Endothelial cell of umbilical vein (primary cell): ENCODE measurements at regions not wholly inside any gene's neighbourhood (a gene's known extent, or its start where the extent isn't known, plus 50 kb on each side); places are given as distances from the start of the nearest gene placed in this dataset.

Source experiments
- BruUV-seq: library from RNA; stranded (reverse); fragments of 400-500 nt; replicated peaks from 2 replicates; lab custom pipeline; 2021; lab: Mats Ljungman, UMichigan
- CTCF ChIA-PET: fragments of 300-600, 350-600 bp; sonication (Branson Sonifier 250); formaldehyde crosslinking; loops from one replicate; lab custom pipeline; 2021; ENCODE audit warnings: antibody characterized with exemption, inconsistent platforms; lab: Charles Lee
- POLR2A ChIA-PET: fragments of 300-600, 350-600 bp; sonication (Branson Sonifier 250); formaldehyde crosslinking; loops from one replicate; lab custom pipeline; 2021; ENCODE audit warnings: antibody characterized with exemption, inconsistent platforms; lab: Charles Lee
- DNase-seq: peaks from one replicate; pipeline ENCODE4 v3.0.0-alpha.2; 2011; ENCODE audit warnings: low read depth, low spot score
- FAIRE-seq: peaks from 2 replicates; lab custom pipeline; 2011; peaks lifted over from hg19 to GRCh38; lab: Jason Lieb, UNC
- H2AFZ ChIP-seq: 2 replicates; pipeline ENCODE4 v1.6.0; 2012; ENCODE audit warnings: low read depth, low read length, control low read depth, inconsistent platforms
- H3K27ac ChIP-seq: 2 replicates; pipeline ENCODE4 v1.5.1; 2011; ENCODE audit warnings: low read depth, mild to moderate bottlenecking, control low read depth, low read length, moderate library complexity; ENCODE audit not compliant: insufficient read depth
- H3K27me3 ChIP-seq, 2 experiments: 2 replicates each; pipeline versions ENCODE4 v1.6.0 to v1.6.1; 2011; ENCODE audit warnings: low read length in 2 of 2, mixed read lengths in 1 of 2; ENCODE audit not compliant: control insufficient read depth in 2 of 2, insufficient read depth in 2 of 2
- H3K36me3 ChIP-seq, 2 experiments: 2 replicates in 1 of 2; 3 replicates in 1 of 2; pipeline ENCODE4 v1.5.1; 2011; ENCODE audit warnings: low read length in 2 of 2, mild to moderate bottlenecking in 1 of 2, moderate library complexity in 1 of 2; ENCODE audit not compliant: control insufficient read depth in 2 of 2, insufficient read depth in 2 of 2; ENCODE audit errors: extremely low read depth in 1 of 2
- H3K4me1 ChIP-seq: 3 replicates; pipeline ENCODE4 v1.5.1; 2011; ENCODE audit warnings: mild to moderate bottlenecking, low read length; ENCODE audit not compliant: control insufficient read depth, insufficient read depth; ENCODE audit errors: extremely low read depth
- H3K4me2 ChIP-seq: 2 replicates; pipeline ENCODE4 v1.6.1; 2011; ENCODE audit warnings: low read length, control low read depth, mixed read lengths; ENCODE audit not compliant: insufficient read depth
- H3K4me3 ChIP-seq, 3 experiments: fragments of 200-600 bp in 1 of 3; sonication (generic), shearing (Covaris generic) in 1 of 3; replicated peaks in 1 of 3; 2 replicates each; pipeline ENCODE4 v1.5.1; 2011 to 2016; ENCODE audit warnings: control low read depth in 3 of 3, low read length in 3 of 3, mild to moderate bottlenecking in 2 of 3, inconsistent platforms in 1 of 3, low read depth in 1 of 3, moderate library complexity in 1 of 3; ENCODE audit not compliant: insufficient read depth in 1 of 3
- H3K79me2 ChIP-seq: 2 replicates; pipeline ENCODE4 v1.6.0; 2012; ENCODE audit warnings: low read length, inconsistent platforms; ENCODE audit not compliant: control insufficient read depth, insufficient read depth
- H3K9ac ChIP-seq: replicated peaks from 2 replicates; pipeline ENCODE3; 2011; ENCODE audit warnings: low read length, control low read depth; ENCODE audit not compliant: insufficient read depth; ENCODE audit errors: extremely low read depth
- H3K9me1 ChIP-seq: replicated peaks from 3 replicates; pipeline ENCODE4 v1.6.0; 2011; ENCODE audit warnings: mild to moderate bottlenecking, low read length; ENCODE audit not compliant: control insufficient read depth, insufficient read depth; ENCODE audit errors: extremely low read depth
- H3K9me3 ChIP-seq: replicated peaks from 2 replicates; pipeline ENCODE4 v1.5.1; 2012; ENCODE audit warnings: low read length, inconsistent platforms; ENCODE audit not compliant: control insufficient read depth, insufficient read depth
- H4K20me1 ChIP-seq: replicated peaks from 2 replicates; pipeline ENCODE3; 2011; ENCODE audit warnings: mild to moderate bottlenecking, low read length; ENCODE audit not compliant: control insufficient read depth, insufficient read depth; ENCODE audit errors: extremely low read depth
- CTCF ChIP-seq, 2 donors: IDR thresholded peaks; 1 replicate in 1 of 2; 2 replicates in 1 of 2; pipeline ENCODE4 v1.5.1; 2011; ENCODE audit warnings: low read length in 2 of 2, mild to moderate bottlenecking in 2 of 2, moderate library complexity in 2 of 2, control low read depth in 1 of 2, inconsistent platforms in 1 of 2, low read depth in 1 of 2; ENCODE audit not compliant: insufficient read depth in 1 of 2; ENCODE audit errors: extremely low read depth in 1 of 2
- EZH2 ChIP-seq: IDR thresholded peaks from 2 replicates; pipeline ENCODE4 v1.6.1; 2012; ENCODE audit warnings: borderline replicate concordance, low read depth, mild to moderate bottlenecking, moderate library complexity, low read length, inconsistent platforms; ENCODE audit not compliant: severe bottlenecking
- FOS ChIP-seq: IDR thresholded peaks from 2 replicates; pipeline ENCODE4 v1.6.1; 2011; ENCODE audit warnings: mild to moderate bottlenecking, low read length, moderate library complexity, borderline replicate concordance; ENCODE audit not compliant: insufficient read depth
- GATA2 ChIP-seq: IDR thresholded peaks from 2 replicates; pipeline ENCODE4 v1.7.0; 2011; ENCODE audit warnings: low read depth, mild to moderate bottlenecking, moderate library complexity, mixed read lengths, low read length; ENCODE audit not compliant: insufficient read length, insufficient read depth
- JUN ChIP-seq: IDR thresholded peaks from 2 replicates; pipeline ENCODE4 v1.6.1; 2011; ENCODE audit warnings: borderline replicate concordance, low read depth; ENCODE audit not compliant: insufficient read length, insufficient read depth
- MYC ChIP-seq: IDR thresholded peaks from one replicate; pipeline ENCODE4 v1.6.1; 2011; ENCODE audit warnings: mild to moderate bottlenecking, low read depth, low read length
- POLR2A ChIP-seq: IDR thresholded peaks from 2 replicates; pipeline ENCODE4 v1.6.1; 2012; ENCODE audit warnings: low read depth, mild to moderate bottlenecking, control low read depth, low read length
- POLR2AphosphoS5 ChIP-seq: IDR thresholded peaks from 2 replicates; pipeline ENCODE4 v1.6.1; 2012; ENCODE audit warnings: low read depth, mild to moderate bottlenecking, control low read depth, low read length, moderate library complexity; ENCODE audit not compliant: insufficient read depth
- dilution Hi-C: fragments of 300-500 bp; cut with MboI; formaldehyde crosslinking; loops from one replicate; pipeline ENCODE4 v1.15.0; 2019; ENCODE audit warnings: low sequenced_read_pairs; ENCODE audit not compliant: extremely low pct_ligation_motif_present
- intact Hi-C: fragments of 100-400 bp; cut with micrococcal nuclease; formaldehyde crosslinking; loops from one replicate; pipeline ENCODE4 v1.10.0; 2022
- TF ChIP-seq, protein P1 (sequence below): IDR thresholded peaks from 2 replicates; pipeline ENCODE4 v1.6.1; 2011; ENCODE audit not compliant: insufficient read depth, insufficient read length

DNA sequence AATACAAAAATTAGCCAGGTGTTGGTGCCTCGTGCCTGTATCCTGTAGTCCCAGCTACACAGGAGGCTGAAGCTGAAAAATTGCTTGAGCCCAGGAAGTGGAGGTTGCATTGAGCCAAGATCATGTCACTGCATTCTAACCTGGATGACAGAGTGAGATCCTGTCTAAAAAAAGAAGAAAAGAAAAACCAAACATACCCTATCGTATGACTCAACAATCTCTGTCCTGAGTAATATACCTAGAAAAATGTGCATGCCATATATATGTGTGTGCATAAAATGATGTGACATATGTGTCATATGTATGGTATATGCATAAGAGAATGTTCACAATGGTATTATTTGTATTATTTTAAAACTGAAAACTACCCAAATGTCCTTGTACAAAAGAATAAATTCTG lies 261.5 kb upstream of the CLEC14A start:
- Histone ChIP-seq H3K9me1 (no peaks in the 10 kb centered on the region), H3K36me3 (no peaks in the 10 kb centered on the region), H3K79me2 (no peaks in the 10 kb centered on the region), H3K4me2 (no peak overlapping the region), H2AFZ (no peak overlapping the region), H4K20me1 (no peaks in the 10 kb centered on the region), H3K9me3 (no peaks in the 10 kb centered on the region), H3K9ac (no peak overlapping the region), H3K4me1 (no peaks in the 10 kb centered on the region), H3K27ac (no peak overlapping the region), H3K4me3 (no peak overlapping the region), H3K27me3 (no peaks in the 10 kb centered on the region)
- intact Hi-C loops (no loop called here), dilution Hi-C loops (no loop called here)
- CTCF ChIA-PET, result no interaction called here
- TF ChIP-seq GATA2 (no peak), JUN (no peak), CTCF (IDR thresholded peaks at IDR 0.05; ENCODE audit: extremely low read depth in 1 of 2, insufficient read depth in 1 of 2, low read depth in 1 of 2, low read length in 2 of 2) (no peak), POLR2AphosphoS5 (no peak), FOS (no peak), POLR2A (no peak), MYC (no peak), EZH2 (no peak)
- TF ChIP-seq, protein P1, sequence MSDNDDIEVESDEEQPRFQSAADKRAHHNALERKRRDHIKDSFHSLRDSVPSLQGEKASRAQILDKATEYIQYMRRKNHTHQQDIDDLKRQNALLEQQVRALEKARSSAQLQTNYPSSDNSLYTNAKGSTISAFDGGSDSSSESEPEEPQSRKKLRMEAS, result no peak
- POLR2A ChIA-PET, result no interaction called here
- no peak for FAIRE-seq
- no peak for DNase-seq
- BruUV-seq, result no TSS peak
